ENCODE measurements at regions not wholly inside any gene's neighbourhood (a gene's known extent, or its start where the extent isn't known, plus 50 kb on each side); places are given as distances from the start of the nearest gene placed in this dataset.

- no peak for DNase-seq (ENCODE audit: low read depth in 2 of 2)
These were observed 395.3 kb upstream of the SULF2 start for GRCh38 chr20:48180618-48181017.

DNA sequence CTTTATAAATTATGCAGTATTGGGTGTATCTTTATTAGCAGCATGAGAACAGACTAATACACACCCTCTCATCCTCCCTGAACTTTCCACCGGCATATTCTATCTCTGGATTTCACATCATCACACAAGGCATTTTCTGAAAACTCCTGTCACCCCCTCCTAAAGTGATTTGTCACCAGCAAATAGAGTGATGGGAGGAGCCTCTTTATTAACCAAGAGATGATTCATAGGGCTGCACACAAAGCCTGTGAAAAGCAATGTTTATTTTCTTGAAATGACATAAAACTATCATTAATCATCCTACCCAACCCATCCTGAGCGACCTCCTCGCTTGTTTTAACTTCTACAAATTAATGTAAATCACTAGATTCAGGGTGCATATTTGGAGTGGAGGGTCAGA lies 394.7 kb upstream of the SULF2 start:
- no peak for DNase-seq (ENCODE audit: low read depth in 2 of 2)

DNA sequence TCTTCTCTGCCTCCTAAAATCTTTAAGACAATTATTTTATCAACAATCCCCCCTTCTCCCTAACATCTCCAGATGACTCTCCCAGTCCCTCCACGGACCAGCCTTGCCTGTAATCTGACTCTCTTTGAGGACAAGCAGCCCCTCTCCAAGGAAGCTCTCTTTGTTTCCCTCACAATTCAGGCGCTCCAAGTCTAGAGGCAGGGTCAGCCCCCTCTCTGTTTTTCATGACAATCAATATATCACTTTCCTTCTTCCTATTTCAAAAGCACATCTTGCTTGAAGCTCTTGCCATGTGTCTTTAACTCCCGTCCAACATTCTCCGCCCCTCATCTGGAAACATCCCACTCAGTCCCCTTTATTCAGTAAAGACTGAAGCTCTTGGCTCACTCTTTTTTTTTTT lies 393.4 kb upstream of the SULF2 start:
- DNase-seq (ENCODE audit: low read depth in 2 of 2): no peak

DNA sequence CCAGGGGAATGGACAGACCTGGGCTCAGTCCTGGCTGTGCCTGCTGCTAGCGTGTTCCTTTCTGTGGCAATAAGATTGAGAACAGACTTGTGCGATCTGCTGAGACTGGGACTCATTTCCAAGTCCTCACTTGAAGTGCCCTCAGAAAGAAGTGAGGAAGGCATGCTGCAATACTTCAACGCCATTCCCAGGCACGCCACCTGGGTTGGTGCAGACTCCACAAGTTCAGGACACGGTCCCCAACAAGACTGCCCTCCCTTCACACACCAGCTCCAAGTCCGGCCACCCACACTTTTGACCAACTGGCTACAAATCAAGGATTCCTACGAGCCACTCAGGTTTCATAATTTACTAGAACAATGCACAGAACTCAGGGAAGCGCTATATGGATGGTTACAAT lies 391.8 kb upstream of the SULF2 start:
- no peak for DNase-seq (ENCODE audit: low read depth in 2 of 2)

DNA sequence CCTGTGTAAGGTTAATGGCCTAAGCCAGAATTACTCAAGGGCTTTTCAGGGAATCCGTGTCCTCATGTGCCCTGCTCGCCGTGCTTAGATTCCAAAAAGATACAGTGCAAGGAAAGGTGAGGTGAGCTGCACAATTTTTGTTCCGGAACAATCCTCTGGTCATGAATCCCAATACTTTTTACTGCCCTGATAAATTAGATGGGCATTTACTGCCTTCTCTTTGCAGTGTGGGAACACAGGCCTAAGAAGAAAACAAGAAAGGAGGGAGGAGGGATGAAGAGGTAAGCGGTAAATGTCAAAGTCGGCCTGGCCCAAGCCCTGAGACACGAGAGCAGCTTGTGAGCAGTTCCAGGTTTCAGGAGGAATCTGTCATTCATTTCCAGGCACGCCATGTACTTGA lies 390.9 kb upstream of the SULF2 start:
- no peak for DNase-seq (ENCODE audit: low read depth in 2 of 2)

- DNase-seq (ENCODE audit: low read depth in 2 of 2): no peak
These were observed 390.0 kb upstream of the SULF2 start for GRCh38 chr20:48175261-48175660.

DNA sequence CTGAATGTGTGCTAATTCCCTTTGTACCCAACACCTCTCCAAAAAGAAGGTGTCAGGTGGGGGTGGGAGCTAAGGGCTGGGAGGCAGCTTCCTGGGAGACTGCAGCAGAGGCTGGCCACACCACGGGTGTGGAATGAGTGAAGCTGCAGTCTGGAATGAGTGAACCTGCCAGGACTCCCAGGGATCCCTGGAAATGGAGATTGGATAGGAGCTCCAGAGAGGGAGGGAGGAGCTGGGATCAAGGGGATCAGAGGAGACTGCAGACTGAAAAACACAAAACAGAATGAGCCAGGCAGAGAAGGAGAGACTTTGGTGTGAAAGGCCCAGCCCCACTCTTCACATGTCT lies 387.0 kb upstream of the SULF2 start:
- no peak for DNase-seq (ENCODE audit: low read depth in 2 of 2)

DNA sequence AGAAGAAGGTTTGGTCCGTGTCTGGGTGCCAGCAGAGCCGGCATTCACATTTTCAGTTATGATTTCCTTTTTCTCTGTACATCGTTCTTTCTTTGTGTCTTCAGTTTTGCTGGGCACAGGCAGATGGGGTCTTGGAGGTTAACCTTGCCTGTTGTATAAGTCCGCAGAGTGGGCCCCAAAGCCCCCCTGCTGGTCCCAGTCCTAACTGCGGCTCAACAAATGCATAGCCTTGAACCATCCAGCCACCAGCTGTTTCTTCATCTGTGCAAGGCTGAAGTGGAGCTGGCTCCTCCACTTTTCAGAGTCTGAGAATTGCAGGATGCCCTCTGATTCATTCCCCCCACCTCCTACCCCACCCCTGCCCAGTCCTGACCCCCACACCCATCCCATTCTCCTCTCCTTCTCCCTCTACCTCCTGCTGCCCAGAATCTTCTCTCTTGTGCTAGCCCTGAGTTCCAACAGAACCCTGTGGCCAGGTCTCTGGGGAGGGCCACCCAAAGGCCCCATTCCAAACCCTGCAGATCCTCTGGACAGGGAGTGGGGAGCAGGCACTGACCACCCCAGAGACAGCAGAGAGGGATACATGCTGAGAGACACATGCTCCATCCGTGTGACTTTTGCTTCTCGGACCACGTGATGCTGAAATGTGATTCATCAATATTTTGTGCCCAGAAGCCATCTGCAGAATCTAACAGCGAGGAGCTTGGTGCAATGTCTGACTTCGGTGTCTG lies 386.5 kb upstream of the SULF2 start:
- DNase-seq (ENCODE audit: low read depth in 2 of 2): no peak

- no peak for DNase-seq (ENCODE audit: low read depth in 2 of 2)
These were observed 385.8 kb upstream of the SULF2 start for GRCh38 chr20:48171071-48171470.

DNA sequence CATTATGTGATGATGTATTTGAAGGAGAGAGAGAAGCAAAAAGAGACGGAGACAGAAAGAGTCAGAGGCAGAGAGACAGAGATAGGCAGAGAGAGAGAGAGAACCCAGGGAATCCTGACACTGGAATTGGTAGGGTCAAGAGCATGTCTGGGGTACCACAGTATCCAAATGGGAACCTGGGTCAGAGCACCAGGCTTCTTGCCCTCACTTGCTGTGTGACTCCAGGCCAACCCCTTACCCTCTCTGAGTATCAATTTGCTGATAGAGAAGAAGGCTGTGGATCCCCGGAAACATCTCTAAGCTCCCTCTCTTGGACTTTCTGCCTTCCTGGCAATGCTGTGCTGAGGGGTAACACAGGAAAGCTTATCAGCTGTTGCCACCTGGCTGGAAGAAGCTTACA lies 385.3 kb upstream of the SULF2 start:
- no peak for DNase-seq (ENCODE audit: low read depth in 2 of 2)

DNA sequence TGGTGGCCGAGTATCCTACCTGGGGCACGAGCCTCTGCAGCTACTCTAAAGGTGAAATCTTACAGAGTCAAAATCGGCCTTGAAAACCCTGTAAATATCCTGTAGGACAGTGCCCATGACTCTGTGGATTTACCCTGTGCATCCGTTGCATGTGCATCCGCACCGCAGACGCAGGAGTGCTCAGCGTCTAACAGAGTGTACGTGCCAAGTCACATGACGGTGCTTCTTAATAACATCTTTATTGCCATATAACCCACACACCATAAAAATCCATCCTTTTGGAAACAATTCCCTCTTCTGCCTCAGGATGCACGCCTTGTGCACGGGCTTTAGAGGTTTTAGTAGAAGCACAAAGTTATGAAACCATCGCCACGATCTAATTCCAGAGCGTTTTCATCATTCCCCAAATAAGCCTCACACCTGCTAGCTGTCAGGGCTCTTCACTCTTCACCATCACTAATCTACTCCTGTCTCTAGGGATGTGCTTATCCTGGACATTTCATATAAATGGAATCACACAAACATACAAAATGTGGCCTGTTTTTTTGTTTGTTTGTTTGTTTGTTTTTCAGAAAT lies 384.5 kb upstream of the SULF2 start:
- no peak for DNase-seq (ENCODE audit: low read depth in 2 of 2)

DNA sequence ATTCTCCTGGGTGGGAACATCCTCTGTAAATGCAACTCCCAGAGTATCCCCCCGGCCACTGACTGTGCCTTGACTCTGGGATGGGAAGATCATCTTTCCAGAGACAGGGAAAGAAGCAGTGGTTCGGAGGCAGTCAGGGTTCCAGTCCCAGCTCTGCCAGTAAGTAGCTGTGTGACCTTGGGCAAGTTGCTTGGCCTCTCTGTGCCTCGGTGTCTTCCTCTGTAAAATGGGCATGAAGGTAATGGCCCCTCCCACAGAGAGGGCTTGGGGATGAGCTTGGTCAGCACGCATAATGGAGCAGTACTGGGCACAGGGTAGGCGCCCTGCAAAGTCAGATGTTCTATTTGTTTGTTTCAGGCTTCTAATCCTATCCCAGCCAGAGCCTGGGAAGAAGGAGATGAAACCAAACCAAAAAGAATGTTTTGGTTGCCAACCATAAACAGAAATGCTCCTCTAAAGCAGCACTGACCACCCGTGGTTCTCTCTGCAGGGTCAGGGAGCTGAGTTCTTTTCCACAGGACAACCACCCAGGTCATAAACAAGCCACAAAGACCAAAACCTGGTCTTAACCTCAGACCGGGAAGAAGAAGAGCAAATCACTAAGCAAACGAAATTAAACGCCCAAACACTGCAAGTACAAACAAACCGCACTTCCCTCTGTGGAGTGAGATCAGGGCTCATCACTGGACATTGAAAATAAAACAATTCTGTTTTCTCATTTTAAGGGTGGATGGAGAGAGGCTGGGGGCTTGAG lies 381.0 kb upstream of the SULF2 start:
- DNase-seq (ENCODE audit: low read depth in 2 of 2): no peak

- no peak for DNase-seq (ENCODE audit: low read depth in 2 of 2)
These were observed 380.1 kb upstream of the SULF2 start for GRCh38 chr20:48165401-48165685.

DNA sequence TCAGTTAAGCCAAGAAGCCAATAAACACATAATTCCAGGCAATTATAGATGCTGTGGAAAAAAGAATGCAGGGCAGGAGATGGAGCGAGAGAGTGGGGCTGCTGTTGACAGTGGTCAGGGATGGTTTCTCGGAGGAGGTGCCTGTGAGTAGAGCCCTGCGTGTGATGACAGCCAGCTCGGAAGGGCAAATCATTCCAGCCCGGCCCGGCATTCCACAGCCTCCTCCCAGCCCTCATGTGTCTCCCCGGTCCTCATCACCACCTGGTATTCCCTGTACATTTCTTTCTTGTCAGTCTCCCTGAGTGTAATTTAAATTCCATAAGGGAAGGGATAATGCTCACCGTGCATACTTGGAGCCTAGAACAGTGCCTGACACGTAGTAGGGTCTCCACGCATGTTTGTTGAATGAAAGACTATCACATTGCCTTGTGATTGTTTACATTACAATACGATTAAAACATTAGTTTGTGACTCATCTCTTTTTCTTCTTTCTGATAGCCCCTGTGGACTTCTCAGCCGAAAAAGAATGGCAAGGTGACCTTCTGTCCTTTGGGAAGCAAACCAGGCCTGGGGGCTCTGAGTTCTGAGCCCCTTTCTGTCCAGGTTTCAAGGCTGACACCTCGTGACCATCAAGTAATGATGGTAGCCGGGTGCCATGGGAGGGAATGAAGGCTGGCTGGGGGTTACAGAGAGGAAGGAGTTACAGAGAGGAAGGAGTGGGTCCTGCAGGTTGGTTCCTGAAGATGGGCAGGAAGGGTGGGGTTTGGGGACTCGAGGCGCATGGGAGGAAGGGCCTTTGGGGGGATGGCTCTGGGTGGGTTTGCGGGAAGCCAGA lies 379.5 kb upstream of the SULF2 start:
- DNase-seq (ENCODE audit: low read depth in 2 of 2): no peak

- no peak for DNase-seq (ENCODE audit: low read depth in 2 of 2)
These were observed 378.8 kb upstream of the SULF2 start for GRCh38 chr20:48164034-48164433.

DNA sequence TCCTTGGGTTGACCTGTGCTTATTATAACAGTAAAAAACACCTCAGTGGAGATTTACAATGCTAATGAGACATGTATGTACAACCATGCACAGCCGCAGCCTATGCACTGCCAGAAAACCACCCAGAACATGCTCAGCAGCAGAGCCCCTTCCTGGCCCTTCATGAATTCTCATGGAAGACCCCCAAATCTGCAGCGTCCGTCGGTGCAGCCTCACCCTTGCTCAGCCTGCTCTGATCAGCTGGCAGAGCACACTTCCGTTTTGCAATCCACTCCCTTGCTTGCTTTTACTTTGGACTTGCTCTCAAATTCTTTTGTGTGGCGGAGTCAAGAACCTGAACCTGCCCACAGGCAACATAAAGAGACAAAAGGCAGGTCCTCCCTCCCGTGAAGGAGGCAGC lies 378.2 kb upstream of the SULF2 start:
- no peak for DNase-seq (ENCODE audit: low read depth in 2 of 2)

DNA sequence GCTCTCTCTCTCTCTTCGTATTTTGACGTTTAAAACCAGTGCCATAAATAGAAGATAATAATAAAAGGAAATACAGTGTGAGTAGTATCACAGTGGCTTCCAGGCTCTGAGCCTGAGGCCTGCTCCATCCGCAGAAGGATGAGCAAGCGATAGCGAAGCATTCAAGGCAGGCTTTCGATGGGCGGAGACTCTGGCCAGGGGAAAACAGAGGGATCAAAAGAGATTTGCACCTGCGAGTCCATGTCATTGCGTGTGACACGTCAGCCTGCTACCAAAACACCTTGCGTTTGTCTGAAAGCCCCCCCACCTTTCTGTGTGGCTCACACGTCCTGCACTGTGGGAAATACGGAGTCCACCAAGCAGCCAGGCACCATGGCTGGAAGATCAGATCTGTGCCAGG lies 377.3 kb upstream of the SULF2 start:
- DNase-seq (ENCODE audit: low read depth in 2 of 2): no peak

GRCh38 chr20:48159145-48160008 lies 374.1 kb upstream of the SULF2 start:
- DNase-seq (ENCODE audit: low read depth in 2 of 2): no peak

DNA sequence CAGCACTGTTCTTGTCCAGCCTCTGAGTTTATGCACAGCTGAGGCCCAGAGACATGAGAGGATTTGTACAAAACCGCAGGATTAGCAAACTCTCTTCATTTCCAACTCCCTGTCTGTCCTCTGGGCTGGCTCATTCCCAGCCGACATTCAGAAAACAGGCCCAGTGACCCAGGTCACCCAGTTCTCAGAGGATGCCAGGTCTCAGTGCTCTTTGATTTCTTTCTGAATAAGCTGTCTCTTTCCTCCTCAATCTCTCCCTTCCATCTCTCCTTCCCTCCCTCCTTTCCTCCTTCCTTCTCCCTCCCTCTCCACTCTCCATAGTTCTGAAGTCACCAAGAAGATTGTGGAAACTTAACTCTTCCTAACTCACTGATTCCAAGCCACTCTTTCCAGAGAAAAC lies 372.7 kb upstream of the SULF2 start:
- DNase-seq (ENCODE audit: low read depth in 2 of 2): no peak

DNA sequence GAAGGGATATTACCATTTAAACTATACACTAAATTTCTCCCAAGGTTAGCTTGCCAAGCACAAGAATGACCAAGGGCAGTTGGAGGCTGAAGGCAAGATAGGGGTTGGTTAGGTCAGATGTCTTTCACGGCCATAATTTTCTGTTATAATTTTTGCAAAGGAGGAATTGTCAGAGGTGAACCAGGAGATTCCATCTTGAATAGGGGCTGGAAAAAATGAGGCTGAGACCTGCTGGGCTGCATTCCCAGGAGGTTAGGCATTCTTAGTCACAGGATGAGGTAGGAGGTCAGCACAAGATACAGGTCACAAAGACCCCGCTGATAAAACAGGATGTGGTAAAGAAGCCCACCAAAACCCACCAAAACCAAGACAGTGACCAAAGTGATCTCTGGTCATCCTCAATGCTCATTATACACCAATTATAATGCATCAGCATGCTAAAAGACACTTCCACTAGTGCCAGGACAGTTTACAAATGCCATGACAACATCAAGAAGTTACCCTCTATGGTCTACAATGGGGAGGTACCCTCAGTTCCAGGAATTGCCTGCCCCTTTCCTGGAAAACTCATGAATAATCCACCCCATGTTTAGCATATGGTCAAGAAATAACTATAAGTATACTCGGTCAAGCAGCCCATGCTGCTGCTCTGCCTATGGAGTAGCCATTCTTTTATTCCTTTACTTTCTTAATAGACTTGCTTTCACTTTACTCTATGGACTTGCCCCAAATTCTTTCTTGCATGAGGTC lies 371.8 kb upstream of the SULF2 start:
- DNase-seq (ENCODE audit: low read depth in 2 of 2): no peak

- DNase-seq (ENCODE audit: low read depth in 2 of 2): no peak
These were observed 371.2 kb upstream of the SULF2 start for GRCh38 chr20:48156521-48156920.
